DMS114 treated with DMSO at 0.1 percent for 48 hours (cell line): ENCODE measurements at regions not wholly inside any gene's neighbourhood (a gene's known extent, or its start where the extent isn't known, plus 50 kb on each side); places are given as distances from the start of the nearest gene placed in this dataset.
"Not testable (repeated sequence)": the region's sequence is repeated elsewhere in the genome, so short reads cannot be mapped to it uniquely, and the experiment has no call there.

Experiments
- DNase-seq: peaks from one replicate; lab custom pipeline; 2025; ENCODE audit not compliant: unreplicated experiment; lab: John Stamatoyannopoulos, UW

- not testable (repeated sequence) for DNase-seq
Observed at GRCh38 chr7:112592565-112593263, 111.9 kb downstream of the LSMEM1 start.

- no peak for DNase-seq
Observed at GRCh38 chr7:112594397-112594796, 113.6 kb downstream of the LSMEM1 start.

DNA sequence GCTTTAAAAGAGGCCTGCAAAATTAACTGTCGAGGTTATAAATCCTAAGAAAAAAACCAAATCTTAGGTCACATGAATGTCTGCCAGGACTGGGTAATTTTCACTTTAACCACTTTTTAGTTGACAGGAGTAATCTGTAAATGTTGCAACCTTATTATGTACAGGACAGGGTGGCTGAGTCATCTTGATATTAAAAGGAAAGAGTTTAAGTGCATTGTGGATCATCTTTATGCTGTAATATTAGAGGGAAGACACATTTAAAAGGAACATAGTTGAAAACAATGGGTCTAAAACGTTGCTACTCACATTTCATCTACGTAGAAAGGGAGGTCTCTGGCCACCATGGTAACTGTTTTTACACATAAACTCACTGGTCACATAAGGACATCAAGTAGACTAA, 115.5 kb downstream of the LSMEM1 start:
- no peak for DNase-seq

- no peak for DNase-seq
Observed at GRCh38 chr7:112596981-112597380, 116.2 kb downstream of the LSMEM1 start.

DNA sequence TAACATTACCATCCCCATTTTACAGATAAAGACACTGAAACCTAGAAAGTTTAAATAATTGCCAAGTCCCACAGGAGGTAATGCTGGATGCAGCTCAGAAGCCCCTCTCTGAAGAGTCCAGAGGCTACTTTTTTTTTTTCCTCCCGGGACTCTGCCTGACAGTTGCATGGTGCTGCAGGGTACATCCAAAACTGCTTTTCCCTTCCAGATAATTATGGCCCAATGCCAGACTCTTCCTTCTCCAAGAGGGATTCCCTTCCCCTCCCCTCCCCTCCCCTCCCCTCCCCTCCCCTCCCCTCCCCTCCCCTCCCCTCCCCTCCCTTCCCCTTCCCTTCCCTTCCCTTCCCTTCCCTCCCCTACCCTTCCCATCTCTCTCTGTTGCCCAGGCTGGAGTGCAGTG, 122.9 kb downstream of the LSMEM1 start:
- DNase-seq = no peak

DNA sequence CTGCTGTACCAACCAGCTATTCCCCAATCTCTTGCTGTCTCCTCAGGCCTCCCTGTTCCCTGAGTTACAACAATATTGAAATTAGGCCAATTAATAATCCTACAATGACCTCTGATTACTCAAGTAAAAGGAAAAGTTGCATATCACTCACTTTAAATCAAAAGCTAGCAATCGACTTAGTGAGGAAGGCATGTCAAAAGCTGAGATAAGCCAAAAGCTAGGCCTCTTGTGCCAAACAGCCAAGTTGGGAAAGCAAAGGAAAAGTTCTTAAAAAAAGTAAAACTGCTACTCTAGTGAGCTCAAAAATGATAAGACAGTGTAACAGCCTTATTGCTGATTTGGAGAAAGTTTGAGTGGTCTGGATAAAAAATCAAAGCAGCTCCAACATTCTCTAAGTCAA, 129.8 kb downstream of the LSMEM1 start:
- DNase-seq = no peak

DNA sequence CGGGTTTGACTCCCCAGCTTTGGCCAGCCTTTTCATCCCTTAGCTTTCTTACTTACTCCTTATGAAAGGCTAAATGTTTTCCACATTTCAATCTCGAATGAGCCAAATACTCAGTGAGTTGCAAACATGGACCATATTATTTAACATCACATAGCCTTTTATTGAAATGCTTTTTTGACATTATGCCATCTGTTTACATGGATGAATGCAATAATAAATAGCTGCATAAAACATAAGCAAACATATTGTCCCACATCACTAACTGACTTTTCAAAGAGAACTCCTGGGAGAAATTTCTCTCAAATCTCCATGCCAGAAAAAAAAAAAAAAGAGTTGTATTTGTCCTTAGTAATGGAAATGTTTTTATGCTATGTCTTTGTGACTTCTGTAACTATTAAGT, 134.9 kb downstream of the LSMEM1 start:
- DNase-seq = no peak

DNA sequence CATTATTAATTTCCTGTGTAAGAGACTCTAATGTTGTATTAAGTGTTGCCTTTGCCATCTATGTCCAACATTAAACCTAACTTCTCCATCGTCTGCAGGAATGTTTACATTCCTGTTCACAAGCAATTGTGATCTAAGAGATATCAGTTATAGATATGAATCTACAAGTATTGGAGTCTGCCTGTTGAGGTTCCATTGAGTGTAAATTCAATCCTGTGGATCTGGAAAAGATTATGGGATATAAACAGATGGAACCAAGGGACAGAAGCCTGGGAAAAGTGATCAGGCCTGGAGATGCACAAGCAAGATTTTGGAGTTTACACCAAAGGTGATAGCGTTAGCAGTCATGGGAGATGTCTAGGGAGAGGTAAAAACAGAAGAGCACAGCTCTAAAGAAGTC, 135.5 kb downstream of the LSMEM1 start:
- no peak for DNase-seq

DNA sequence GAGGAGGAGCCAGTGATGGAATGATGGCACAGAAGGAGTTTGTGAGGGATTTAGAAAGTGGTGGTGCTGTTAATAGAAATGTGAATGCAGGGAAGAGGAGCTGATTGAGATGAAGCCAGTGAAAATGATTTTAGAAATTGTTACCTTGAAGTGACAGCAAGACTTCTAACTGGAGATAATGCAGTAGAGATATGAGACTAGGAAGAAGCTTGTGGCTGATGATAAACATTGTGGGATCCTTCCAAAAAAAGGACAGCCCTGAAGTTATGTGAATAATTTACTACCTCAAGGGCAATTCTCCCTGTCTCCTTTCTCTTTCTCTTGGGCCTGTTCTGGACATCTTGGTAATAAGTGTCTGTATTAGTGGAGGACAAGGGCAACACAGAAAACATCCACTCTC, 138.6 kb downstream of the LSMEM1 start:
- no peak for DNase-seq

GRCh38 chr7:112622159-112622715, 141.4 kb downstream of the LSMEM1 start:
- no peak for DNase-seq

DNA sequence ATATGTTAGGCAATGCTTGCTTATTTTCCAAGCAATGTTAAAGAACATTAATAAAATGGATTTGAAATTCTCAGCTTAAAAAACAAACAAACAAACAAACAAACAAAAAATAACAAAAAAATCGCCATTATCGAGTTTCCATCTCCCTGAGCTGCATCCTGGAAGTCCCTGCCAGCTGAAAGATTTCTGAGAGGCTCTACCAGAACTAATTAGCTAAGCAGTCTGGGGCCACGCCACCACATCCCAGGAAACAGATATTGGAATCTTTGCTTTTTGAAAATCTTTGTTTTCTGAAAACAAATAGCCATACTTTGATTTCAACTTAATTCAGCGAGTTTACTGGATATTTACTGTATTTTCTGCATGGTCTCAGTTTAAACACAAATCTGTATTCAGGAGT, 143.6 kb downstream of the LSMEM1 start:
- DNase-seq = no peak

DNA sequence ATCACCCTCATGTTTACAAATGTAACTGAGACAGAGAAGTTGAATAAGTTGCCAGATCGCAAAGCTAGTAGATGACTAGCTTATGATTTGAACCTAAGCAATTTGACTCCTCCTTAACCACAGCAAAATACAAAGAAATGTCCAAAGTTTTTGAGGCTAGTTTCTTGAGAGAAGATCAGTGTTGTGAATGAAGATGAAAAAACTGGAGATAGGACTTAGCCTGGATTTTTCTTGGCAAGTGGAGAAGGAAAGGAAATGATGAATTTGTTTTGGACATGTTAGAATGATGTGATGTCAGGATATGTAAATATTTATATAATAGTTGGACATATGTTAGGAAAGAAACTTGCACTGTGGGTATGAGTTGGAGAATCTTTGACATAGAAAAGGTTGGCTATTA, 149.8 kb downstream of the LSMEM1 start:
- DNase-seq = no peak

- DNase-seq = no peak
Observed at GRCh38 chr7:112634107-112634506, 153.3 kb downstream of the LSMEM1 start.

- no peak for DNase-seq
Observed at GRCh38 chr7:112635742-112636141, 154.5 kb downstream of the TMEM168 start.

DNA sequence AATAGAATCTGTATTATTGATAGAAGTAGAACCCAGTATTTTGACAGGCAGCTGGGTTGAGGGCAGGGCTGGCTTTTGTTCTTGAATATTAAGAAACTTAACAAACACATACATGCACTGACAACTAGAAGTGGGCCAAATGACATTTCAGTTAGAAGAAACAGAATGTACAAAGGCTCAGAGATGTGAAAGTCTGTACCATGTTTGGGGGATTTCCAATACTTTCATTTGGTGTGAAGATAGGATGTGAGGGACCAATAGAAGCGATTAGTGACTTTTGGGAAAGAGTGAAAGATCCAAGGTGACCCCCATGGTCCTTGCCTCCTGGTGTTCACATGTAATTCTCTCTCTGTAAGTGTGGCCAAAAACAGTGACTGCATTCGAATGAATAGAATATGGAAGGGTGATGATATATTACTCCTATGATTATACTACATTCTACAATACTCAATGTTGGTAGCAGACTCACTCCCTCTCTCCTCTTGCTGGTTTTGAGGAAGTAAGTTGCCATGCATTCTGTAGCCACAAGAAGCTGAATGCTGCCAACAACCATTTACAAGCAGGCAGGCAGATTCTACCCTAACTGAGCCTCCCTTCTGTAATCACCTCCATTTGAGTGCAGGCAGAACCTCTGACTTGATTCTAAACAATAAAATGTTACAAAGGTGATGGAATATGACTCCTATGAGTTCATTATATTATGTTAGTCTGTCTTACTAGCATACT, 151.4 kb downstream of the TMEM168 start:
- no peak for DNase-seq

GRCh38 chr7:112640685-112641084, 149.5 kb downstream of the TMEM168 start:
- no peak for DNase-seq

- DNase-seq = no peak
Observed at GRCh38 chr7:112646783-112647182, 143.4 kb downstream of the TMEM168 start.

DNA sequence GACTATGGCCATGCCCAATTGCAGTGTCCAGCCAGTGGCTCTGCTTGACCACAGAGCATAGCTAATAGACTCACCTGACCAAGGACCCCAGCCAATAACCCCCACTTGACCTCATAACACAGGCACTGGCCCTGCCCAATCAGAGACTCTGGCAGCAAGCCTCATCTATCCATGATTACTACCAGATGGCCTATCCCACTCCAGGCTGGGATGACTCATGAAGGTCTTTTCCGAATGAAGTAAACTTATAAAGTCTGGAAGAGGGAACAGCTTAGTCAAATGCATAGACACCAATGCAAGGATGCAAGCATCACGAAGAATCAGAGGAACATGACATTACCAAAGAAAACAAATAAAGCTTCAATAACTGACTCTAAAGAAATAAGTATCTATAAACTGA, 141.4 kb downstream of the TMEM168 start:
- no peak for DNase-seq

GRCh38 chr7:112649560-112649959, 140.6 kb downstream of the TMEM168 start:
- no peak for DNase-seq

- DNase-seq = no peak
Observed at GRCh38 chr7:112654322-112655216, 135.6 kb downstream of the TMEM168 start.

DNA sequence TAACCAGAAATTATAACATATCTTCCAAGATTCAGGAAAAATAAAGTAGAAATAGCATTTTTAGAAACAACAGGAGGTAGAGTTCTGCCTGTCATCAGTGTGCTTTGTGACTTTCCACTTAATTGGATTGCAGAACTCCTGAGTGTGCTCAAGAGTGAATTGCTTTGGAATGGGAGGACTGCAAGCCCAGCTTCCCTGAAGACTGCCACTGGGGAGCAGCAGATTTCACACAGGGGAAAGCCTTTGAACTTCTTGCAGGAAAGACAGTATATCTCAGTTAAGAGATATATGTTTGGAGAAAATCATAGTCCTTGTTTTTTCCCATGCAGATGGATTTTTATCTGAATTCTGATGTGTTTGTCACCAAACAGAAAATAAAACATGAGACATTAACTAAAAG, 124.5 kb downstream of the TMEM168 start:
- no peak for DNase-seq
